ENCODE measurements at regions not wholly inside any gene's neighbourhood (a gene's known extent, or its start where the extent isn't known, plus 50 kb on each side); places are given as distances from the start of the nearest gene placed in this dataset.

- Histone ChIP-seq H3K4me1 (ENCODE audit: control insufficient read depth, insufficient read depth, low read length) (no peaks in the 10 kb centered on the region), H3K27me3 (ENCODE audit: control insufficient read depth, insufficient read depth, low read length, poor library complexity, severe bottlenecking) (no peaks in the 10 kb centered on the region), H3K36me3 (ENCODE audit: control insufficient read depth, insufficient read depth, low read length) (no peaks in the 10 kb centered on the region), H3K4me3 (ENCODE audit: insufficient read depth, low read depth, low read length) (no peak overlapping the region), H3K27ac (ENCODE audit: insufficient read depth, low read depth, low read length, poor library complexity, severe bottlenecking) (no peak overlapping the region), H3K9me3 (ENCODE audit: control insufficient read depth, low read length) (no peaks in the 10 kb centered on the region)
- 100% methylated on average over 1 of the region's 1 CpG; no CpG with 5 or more reads in 1 of the 2 experiments for WGBS, 2 experiments
These were observed 86.9 kb upstream of the NEGR1 start for GRCh38 chr1:72369069-72369757.

- H3K36me3 ChIP-seq (ENCODE audit: control insufficient read depth, insufficient read depth, low read length), result no peaks in the 10 kb centered on the region
- no peaks in the 10 kb centered on the region for H3K4me1 ChIP-seq (ENCODE audit: control insufficient read depth, insufficient read depth, low read length)
- H3K4me3 ChIP-seq (ENCODE audit: insufficient read depth, low read depth, low read length), result no peak overlapping the region
- 92 to 100% methylated on average over 1 of the region's 1 CpG for WGBS, 2 experiments
- no peaks in the 10 kb centered on the region for H3K9me3 ChIP-seq (ENCODE audit: control insufficient read depth, low read length)
- no peaks in the 10 kb centered on the region for H3K27me3 ChIP-seq (ENCODE audit: control insufficient read depth, insufficient read depth, low read length, poor library complexity, severe bottlenecking)
- no peak overlapping the region for H3K27ac ChIP-seq (ENCODE audit: insufficient read depth, low read depth, low read length, poor library complexity, severe bottlenecking)
These were observed 84.1 kb upstream of the NEGR1 start for GRCh38 chr1:72366466-72366865.

- WGBS, 2 experiments, result 91 to 100% methylated on average over 2 to 3 of the region's 3 CpGs
These were observed 83.4 kb upstream of the NEGR1 start for GRCh38 chr1:72365693-72366092.

GRCh38 chr1:72362538-72362937 is 80.2 kb upstream of the NEGR1 start:
- Histone ChIP-seq H3K4me1 (ENCODE audit: control insufficient read depth, insufficient read depth, low read length) (no peaks in the 10 kb centered on the region), H3K4me3 (ENCODE audit: insufficient read depth, low read depth, low read length) (no peak overlapping the region), H3K27ac (ENCODE audit: insufficient read depth, low read depth, low read length, poor library complexity, severe bottlenecking) (no peak overlapping the region), H3K9me3 (ENCODE audit: control insufficient read depth, low read length) (no peaks in the 10 kb centered on the region), H3K36me3 (ENCODE audit: control insufficient read depth, insufficient read depth, low read length) (no peaks in the 10 kb centered on the region), H3K27me3 (ENCODE audit: control insufficient read depth, insufficient read depth, low read length, poor library complexity, severe bottlenecking) (no peaks in the 10 kb centered on the region)
- 85 to 90% methylated on average over 1 of the region's 1 CpG for WGBS, 2 experiments

More at GRCh38 chr1:72365693-72366092, 83.4 kb upstream of the NEGR1 start:
- Histone ChIP-seq H3K27me3 (ENCODE audit: control insufficient read depth, insufficient read depth, low read length, poor library complexity, severe bottlenecking) (no peaks in the 10 kb centered on the region), H3K27ac (ENCODE audit: insufficient read depth, low read depth, low read length, poor library complexity, severe bottlenecking) (no peak overlapping the region), H3K36me3 (ENCODE audit: control insufficient read depth, insufficient read depth, low read length) (no peaks in the 10 kb centered on the region), H3K9me3 (ENCODE audit: control insufficient read depth, low read length) (no peaks in the 10 kb centered on the region), H3K4me3 (ENCODE audit: insufficient read depth, low read depth, low read length) (no peak overlapping the region), H3K4me1 (ENCODE audit: control insufficient read depth, insufficient read depth, low read length) (no peaks in the 10 kb centered on the region)

- 100% methylated on average over 1 of the region's 1 CpG; no CpG with 5 or more reads in 1 of the 2 experiments for WGBS, 2 experiments
- Histone ChIP-seq H3K4me1 (ENCODE audit: control insufficient read depth, insufficient read depth, low read length) (no peaks in the 10 kb centered on the region), H3K27me3 (ENCODE audit: control insufficient read depth, insufficient read depth, low read length, poor library complexity, severe bottlenecking) (no peaks in the 10 kb centered on the region), H3K4me3 (ENCODE audit: insufficient read depth, low read depth, low read length) (no peak overlapping the region), H3K27ac (ENCODE audit: insufficient read depth, low read depth, low read length, poor library complexity, severe bottlenecking) (no peak overlapping the region), H3K9me3 (ENCODE audit: control insufficient read depth, low read length) (no peaks in the 10 kb centered on the region), H3K36me3 (ENCODE audit: control insufficient read depth, insufficient read depth, low read length) (no peaks in the 10 kb centered on the region)
These were observed 75.1 kb upstream of the NEGR1 start for GRCh38 chr1:72357411-72357810.

GRCh38 chr1:72355899-72356298 is 73.6 kb upstream of the NEGR1 start:
- WGBS, 2 experiments, result 91 to 98% methylated on average over 2 of the region's 3 CpGs
- Histone ChIP-seq H3K27ac (ENCODE audit: insufficient read depth, low read depth, low read length, poor library complexity, severe bottlenecking) (no peak overlapping the region), H3K36me3 (ENCODE audit: control insufficient read depth, insufficient read depth, low read length) (no peaks in the 10 kb centered on the region), H3K27me3 (ENCODE audit: control insufficient read depth, insufficient read depth, low read length, poor library complexity, severe bottlenecking) (no peaks in the 10 kb centered on the region), H3K4me3 (ENCODE audit: insufficient read depth, low read depth, low read length) (no peak overlapping the region), H3K4me1 (ENCODE audit: control insufficient read depth, insufficient read depth, low read length) (no peaks in the 10 kb centered on the region), H3K9me3 (ENCODE audit: control insufficient read depth, low read length) (no peaks in the 10 kb centered on the region)

GRCh38 chr1:72341661-72342060 is 59.3 kb upstream of the NEGR1 start:
- H3K9me3 ChIP-seq (ENCODE audit: control insufficient read depth, low read length), result no peaks in the 10 kb centered on the region
- H3K36me3 ChIP-seq (ENCODE audit: control insufficient read depth, insufficient read depth, low read length), result no peaks in the 10 kb centered on the region
- no CpG with 5 or more reads among the region's 1 CpG for WGBS, 2 experiments
- no peaks in the 10 kb centered on the region for H3K27me3 ChIP-seq (ENCODE audit: control insufficient read depth, insufficient read depth, low read length, poor library complexity, severe bottlenecking)
- no peak overlapping the region for H3K27ac ChIP-seq (ENCODE audit: insufficient read depth, low read depth, low read length, poor library complexity, severe bottlenecking)
- H3K4me3 ChIP-seq (ENCODE audit: insufficient read depth, low read depth, low read length), result no peak overlapping the region
- H3K4me1 ChIP-seq (ENCODE audit: control insufficient read depth, insufficient read depth, low read length), result no peaks in the 10 kb centered on the region

- Histone ChIP-seq H3K9me3 (ENCODE audit: control insufficient read depth, low read length) (no peaks in the 10 kb centered on the region), H3K4me3 (ENCODE audit: insufficient read depth, low read depth, low read length) (no peak overlapping the region), H3K27ac (ENCODE audit: insufficient read depth, low read depth, low read length, poor library complexity, severe bottlenecking) (no peak overlapping the region), H3K27me3 (ENCODE audit: control insufficient read depth, insufficient read depth, low read length, poor library complexity, severe bottlenecking) (no peaks in the 10 kb centered on the region), H3K4me1 (ENCODE audit: control insufficient read depth, insufficient read depth, low read length) (no peaks in the 10 kb centered on the region), H3K36me3 (ENCODE audit: control insufficient read depth, insufficient read depth, low read length) (no peaks in the 10 kb centered on the region)
- 80% methylated on average over 1 of the region's 1 CpG; no CpG with 5 or more reads in 1 of the 2 experiments for WGBS, 2 experiments
These were observed 54.4 kb upstream of the NEGR1 start for GRCh38 chr1:72336776-72337175.

All from ectodermal cell (in vitro differentiated cells).